ENCODE measurements at regions not wholly inside any gene's neighbourhood (a gene's known extent, or its start where the extent isn't known, plus 50 kb on each side); places are given as distances from the start of the nearest gene placed in this dataset.

GRCh38 chr9:28758341-28758740, 1185.1 kb upstream of the C9orf72 start:
- TF ChIP-seq ZNF589 (CRISPR knock-in tag; IDR thresholded peaks at IDR 0.05; ENCODE audit: low read depth) (no peak), POLR2AphosphoS5 (IDR thresholded peaks at IDR 0.05; ENCODE audit: control insufficient read depth, insufficient read depth, low read depth, low read length) (no peak), CLOCK (CRISPR knock-in tag; IDR thresholded peaks at IDR 0.05; ENCODE audit: borderline replicate concordance) (no peak), TAF9B (IDR thresholded peaks at IDR 0.05; ENCODE audit: partially characterized antibody) (no peak), EZH2 (IDR thresholded peaks at IDR 0.05; ENCODE audit: borderline replicate concordance, low read depth, low read length) (no peak)

All from K562 (cell line).